ENCODE measurements at regions not wholly inside any gene's neighbourhood (a gene's known extent, or its start where the extent isn't known, plus 50 kb on each side); places are given as distances from the start of the nearest gene placed in this dataset.

DNA sequence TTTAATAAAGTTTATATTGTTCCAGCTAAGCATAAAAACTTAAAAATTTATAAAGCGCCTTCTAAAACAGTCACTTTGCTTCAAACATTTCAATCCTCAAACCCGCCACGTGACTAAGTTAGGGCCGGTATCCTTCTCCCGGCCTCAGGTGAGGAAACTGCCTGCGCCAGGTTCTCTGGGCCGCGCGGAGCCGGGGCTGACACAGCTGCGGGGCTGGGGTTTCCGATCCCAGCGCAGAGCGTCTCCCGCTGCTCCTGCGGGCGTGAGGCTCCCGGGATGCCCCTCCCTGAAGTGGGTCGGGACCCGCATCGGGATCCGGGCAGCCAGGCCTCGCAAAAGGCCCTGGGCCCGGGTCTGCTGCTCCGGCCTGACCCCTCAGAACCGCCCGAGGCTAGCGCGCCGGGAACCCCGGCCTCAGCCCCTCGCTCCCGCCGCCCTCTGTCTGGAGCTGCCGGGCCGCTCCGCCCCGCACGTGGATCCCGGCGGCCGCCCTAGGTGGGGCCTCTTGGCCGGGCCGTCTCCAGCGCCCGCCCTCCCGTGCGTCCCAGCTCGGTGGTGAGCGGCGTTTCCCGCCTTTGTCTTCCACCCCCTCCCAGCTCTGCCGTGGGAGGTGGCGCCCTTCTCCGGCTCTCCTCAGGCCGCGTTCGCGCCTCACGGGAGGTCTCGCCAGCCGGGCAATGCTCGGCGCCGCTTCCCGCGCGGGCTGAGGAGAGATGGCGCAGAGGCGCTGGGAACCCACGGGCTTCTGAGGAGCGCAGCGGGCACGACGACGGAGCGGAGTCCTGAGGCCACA, 267.9 kb downstream of the DLL1 start:
- intact Hi-C loops (cut with micrococcal nuclease), result no loop called here

DNA sequence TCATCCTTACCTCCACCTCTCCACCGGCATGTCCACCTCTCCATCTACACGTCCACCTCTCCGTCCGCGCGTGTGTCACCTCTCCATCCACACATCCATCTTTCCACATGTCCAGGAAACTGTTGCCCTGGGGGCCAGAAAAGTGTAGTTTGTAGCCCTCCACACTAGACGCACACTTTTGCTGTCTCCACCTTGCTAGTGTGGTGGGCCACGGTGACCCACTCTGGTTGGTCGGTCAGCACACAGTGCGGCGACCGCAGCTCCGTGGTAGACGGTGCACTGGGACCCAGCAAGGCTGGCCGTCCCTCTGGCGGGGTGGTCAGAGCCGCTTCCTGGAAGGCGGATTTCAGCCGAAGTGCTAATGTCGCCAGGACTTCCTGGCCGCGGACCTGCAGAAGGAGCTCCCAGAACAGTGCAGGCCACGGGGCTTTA, 268.6 kb downstream of the DLL1 start:
- intact Hi-C loops (cut with micrococcal nuclease), result no loop called here

DNA sequence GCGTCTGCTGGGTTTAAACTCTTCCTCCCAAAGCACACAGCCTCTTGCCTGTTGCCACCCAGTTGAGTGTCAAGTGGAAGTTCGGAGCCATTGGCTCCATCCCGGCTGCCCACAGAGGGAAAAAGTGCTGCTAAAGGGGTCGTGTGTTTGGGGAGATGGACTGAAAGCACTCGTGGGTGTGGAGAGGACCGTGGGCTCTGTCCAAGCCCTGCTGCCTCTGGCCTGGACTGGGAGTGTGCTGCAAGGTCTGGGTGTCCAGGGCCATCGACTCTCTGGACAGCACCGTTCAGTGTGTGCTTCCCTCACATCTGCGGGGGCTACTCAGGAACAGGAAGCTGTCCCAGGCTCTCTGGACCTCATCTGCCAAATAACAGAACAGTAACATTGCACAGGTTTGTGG, 269.3 kb downstream of the DLL1 start:
- intact Hi-C loops (cut with micrococcal nuclease), result no loop called here

DNA sequence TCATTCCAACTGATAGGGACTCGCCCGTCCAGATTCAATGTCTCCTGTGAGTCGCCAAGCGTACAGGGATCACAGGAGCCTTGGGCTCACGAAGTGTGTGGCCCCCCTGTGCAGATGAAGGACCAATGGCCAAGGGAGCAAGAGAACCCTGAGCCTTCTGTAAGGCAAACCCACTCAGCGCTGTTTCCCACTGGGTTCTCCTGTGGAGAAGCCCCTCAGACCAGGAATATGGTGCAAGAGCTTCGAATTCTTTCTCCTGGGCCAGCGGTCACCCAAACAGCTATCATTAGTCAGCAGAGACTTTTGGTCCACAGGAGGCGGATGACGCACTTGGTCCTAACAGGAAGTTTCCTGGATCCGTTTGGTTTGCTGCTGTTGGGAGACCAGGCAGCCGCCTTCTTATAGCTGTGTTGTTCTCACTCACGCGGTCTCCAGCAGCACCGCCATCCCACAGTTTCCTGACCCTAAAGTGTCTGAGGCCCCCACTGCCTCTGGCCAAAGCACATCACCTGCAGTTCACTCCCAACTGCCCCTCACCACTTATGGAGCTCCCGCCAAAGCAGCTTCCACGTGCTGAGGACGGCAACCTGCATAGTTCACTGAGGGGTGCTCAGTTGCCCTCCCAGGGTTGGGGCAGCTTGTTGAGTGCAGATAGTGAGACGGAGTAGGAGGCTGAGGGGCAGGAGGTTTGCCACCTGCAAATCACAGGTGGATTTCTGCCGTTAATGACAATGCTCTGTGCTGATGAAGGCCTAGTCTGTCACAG, 268.6 kb downstream of the ERMARD start:
- intact Hi-C loops (cut with micrococcal nuclease), result no loop called here

DNA sequence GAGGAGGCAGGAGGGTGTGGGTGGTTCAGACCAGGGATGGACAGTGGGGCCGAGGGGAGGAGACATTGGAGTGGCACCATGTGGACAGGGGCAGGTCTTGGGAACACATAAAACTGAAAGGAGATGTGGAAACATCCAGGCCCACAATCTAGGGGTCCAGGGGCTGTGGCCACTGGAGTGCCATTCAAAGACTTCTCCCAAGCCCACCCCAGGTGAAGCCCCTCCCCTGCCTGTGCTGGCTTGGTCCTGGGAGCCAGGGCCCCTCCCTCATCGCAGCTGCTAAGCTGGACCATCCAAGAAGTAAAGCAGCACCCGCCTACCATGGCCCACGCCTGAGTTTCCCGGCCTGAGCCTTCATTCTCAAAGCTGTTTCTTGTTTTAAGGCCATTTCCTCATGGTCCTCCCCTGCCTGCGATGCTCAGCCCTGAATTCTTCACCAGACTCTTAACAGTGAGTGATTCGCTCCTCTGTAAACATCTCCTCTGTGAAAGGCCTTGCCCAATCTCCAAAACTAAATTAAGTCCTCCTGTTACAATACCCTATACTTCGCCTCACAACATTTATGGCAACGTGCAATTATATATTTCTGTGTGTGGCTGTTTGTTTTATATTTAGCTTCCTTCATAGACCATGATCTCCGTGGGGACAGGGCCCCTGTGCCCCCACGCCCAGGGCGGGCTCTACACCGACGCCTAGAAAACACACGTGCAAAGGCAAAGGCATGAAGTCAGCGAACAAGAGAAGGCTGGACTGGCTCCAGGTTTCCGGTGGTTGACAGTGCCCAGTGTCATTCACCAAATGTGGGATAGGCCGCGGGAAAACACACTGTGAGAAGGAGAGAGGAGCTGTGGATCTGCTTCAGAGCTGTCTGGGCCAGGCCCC, 267.8 kb downstream of the ERMARD start:
- intact Hi-C loops (cut with micrococcal nuclease), result no loop called here

DNA sequence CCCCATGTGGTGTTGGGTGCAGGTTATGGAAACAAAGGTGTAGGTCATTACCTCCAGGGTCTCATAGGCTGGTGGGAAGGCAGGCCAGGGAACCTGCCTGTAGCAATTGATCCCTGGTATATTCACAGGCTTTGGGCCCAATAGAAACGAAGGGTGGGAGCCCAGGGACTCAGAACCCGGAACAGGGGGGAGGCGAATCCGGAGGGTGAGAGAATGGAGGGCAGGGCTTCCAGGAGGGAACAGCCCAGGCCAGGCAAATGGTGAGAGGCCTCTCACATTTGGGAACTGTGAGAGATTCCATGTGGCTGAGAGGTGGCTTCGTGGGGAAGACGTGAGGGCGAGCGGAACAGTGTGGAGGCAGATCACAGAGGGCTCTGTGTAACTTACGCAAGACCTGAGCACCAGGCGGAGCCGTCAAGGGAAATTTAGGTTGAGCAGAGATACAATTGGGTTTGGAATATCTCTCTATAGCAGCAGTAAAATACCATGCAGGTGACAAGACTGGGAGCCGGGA, 267.1 kb downstream of the ERMARD start:
- intact Hi-C loops (cut with micrococcal nuclease), result no loop called here

DNA sequence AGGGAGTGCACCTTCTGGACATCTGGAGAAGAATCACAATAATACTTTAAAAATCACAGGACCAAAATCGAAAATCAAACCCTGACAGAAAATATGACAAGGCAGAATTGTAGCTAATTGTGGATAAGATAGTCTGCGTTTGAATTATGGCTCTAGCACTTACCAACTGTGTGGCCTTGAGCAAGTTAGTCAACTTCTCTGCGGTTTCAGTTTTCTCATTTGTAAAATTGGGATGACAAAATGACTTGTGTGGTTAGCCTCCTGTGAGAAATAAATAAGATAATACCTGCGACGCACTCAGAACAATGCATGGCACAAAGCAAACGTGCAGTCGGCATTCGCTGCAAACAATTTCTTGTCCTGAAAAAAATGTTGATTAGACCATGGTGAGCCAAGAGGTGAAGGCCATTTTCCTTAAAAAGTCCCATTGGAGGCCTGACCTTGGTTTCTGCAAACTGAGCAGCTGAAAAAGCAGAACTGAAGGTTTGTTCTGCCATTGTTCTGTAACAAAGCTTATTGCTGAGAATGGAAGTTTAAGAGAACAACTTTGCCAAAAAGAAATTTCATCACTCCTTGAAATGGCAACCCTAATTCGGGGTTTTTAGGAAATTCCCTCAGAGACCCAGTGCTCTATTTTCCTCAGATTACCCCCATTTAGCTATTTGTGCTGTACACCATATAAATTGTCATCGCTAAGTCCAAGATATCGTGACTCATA, 266.3 kb downstream of the ERMARD start:
- intact Hi-C loops (cut with micrococcal nuclease), result no loop called here

DNA sequence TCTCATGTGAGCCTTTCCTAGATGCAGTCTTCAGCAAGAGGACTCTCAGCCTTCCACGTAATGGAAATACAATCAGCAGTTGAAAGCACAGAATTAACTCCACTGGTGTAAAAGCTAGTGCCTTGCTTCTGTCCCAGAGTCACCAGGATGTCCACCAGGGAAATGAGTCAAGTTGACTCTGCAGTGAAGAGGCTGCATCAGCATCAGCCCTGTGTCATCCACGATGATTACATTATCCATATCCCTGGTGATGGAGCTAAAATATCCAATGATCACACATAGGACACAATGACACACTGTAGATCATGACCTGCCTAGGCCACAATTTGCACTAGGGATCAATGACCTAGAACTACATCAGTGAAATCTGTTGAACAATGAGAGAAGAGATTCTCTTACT, 262.4 kb downstream of the ERMARD start:
- intact Hi-C loops (cut with micrococcal nuclease), result no loop called here

DNA sequence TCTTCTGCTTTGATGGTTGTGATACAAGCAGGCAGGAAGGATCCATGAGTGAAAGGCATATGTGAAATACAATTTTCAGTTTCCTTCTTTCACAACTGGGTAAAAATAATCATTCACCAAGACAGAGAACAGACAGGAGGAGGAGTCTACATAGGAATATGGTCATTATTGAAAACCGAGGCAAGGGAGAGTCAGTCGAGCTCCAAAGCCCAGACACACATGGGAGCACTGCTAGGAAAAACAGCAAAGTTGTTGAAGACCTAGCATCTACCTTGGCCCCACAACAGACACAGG, 260.6 kb downstream of the ERMARD start:
- intact Hi-C loops (cut with micrococcal nuclease), result no loop called here

DNA sequence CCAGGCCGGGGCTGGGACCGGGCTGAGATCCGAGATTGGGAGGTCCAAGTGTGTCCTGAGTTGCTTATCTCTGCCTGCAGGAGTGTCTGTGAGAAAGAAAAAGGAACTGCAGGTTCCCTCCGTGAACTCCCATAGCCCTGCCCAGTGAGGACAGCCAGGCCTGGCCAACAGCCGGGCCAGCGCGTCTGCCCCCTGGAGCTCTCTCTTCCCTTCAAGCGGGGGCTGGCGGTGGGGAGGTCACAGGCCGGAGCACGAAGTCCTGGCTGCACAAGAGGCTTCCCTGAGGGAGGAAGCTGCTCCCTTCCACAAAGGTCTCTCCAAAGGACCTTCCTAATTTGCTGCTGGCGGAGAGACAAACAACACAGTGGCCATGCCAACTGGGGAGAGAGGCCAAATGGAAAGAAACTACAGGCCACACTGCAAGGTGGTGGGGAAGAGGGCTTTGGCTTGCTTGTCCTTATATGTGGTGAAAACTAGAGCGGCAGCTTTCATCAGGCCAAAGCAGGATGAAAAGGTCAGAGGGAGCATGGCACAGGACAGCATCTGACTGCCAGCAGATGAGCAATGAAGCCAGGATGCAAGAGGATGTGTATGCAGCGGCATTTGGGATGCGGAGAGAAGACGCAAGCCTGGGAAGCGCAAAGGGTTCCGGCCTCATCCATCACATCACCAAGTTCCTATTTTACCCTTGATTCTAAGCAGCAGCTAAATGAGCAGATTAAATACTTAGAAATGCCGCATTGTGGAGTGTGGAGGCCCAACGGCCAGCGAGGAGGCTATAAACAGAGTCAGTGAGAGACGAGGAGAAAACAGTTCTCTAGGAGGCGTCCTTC, 260.0 kb downstream of the ERMARD start:
- intact Hi-C loops (cut with micrococcal nuclease), result no loop called here

DNA sequence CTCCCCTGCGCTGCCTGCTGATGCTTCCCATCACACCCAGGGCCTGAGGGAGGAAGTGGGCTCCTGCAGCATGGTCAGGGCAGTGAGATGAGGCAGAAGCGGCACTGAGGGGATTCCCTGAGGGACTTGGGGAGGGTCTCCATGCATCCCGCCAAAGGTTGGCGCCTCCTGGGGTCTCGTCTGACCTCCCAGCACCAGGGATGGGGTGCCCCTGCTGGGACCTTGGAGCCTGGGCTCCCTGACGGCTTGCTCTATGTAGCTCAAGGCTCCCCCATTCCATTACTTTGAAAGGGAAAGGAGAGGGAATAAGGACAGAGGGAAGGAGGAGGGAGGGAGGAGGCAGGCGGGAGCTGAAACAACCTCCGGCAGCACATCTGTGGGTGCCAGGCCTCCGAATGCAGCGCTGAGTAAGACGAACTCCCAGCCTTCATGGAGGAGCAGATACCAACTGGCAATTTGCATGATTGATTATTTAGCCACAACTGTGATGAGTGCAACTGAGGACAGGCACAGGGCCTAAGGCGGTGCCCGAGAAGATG, 259.3 kb downstream of the ERMARD start:
- intact Hi-C loops (cut with micrococcal nuclease), result no loop called here

DNA sequence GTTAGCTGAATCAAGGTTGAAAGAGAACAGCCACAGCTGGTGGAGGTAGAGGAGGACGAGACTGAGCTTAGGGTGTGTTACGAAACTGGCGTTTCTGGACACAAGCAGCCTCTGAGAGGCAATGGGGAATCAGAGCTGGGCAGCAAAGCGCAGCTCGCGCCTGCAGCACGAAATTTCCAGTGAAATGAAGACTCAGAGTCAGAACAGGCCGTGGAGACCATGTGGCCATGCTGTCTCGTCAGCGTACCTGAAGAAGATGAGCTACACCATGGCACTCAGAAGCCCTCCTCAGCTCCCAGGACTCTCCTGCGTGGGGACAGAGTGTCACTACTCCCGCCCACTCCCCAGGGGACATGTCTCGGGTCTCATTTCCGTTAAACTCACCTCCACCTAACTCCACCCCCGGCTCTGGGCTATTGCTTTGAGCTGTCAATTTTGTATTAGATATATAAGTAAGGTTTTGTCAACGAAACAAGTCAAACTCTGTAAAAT, 256.9 kb downstream of the ERMARD start:
- intact Hi-C loops (cut with micrococcal nuclease), result no loop called here

DNA sequence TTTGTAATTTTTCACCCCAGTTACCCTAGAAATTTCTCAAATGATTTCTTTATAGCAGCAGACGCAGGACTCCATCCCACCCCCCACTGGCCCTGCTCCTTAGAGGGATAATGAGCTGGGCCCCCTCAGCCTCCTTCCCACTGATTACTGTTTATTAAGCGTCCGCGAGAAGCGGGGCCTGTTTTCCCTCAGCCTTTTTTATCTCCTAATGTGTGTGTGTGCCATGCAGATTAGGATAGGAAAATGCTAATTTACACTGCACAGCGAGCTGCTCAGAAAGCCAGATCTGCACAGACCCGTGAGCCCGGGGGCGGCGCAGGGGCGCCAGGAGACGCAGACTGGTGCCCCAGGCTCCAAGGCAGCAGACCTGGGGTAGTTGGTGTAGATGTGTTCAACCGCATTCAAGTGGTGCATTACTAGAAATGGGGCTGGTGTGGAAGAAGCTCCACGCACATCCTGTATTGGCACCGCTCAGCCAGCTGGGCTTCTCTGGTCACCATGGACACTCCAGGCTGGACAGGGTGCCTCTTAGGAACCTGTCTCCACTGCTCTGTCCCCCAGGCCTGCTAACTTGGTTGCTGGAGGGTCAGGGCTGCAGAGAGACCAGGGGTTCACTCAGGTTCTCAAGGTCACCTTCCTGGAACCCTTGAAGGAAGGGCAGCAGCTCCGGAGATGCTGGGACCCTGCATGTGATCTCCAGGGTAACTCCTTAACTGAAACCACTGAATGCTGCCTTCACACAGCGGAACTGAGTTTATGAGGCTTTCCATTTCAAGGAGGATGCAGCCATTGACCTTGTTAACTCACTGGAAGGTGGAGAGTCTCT, 256.3 kb downstream of the ERMARD start:
- intact Hi-C loops (cut with micrococcal nuclease), result no loop called here

DNA sequence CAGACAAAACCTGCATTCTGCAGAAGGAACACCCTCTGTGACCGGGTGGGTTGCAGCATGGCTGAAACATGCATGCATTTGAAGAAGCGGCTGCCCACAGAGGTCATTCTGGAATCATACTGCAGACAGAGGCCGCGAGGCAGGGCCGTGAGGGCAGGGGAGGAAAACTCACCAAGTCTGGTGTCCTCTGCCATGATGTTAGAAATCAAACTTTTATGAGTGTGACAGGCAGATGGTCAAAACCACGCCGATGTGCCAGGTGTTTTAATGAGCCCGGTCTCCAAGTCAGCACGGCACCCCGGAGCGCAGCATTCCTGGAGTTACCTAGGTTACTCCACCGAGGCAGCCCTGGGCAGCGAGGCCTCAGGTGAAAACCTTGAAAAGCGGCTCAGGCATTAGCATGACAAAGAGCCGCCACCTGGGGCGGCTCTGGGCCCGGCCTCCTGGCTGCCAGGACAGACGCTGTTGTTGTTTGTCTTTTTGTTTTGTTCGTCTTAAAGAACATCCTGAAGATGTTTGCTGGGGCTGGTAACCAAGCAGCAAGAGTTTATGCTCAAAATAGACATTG, 255.6 kb downstream of the ERMARD start:
- intact Hi-C loops (cut with micrococcal nuclease), result no loop called here

DNA sequence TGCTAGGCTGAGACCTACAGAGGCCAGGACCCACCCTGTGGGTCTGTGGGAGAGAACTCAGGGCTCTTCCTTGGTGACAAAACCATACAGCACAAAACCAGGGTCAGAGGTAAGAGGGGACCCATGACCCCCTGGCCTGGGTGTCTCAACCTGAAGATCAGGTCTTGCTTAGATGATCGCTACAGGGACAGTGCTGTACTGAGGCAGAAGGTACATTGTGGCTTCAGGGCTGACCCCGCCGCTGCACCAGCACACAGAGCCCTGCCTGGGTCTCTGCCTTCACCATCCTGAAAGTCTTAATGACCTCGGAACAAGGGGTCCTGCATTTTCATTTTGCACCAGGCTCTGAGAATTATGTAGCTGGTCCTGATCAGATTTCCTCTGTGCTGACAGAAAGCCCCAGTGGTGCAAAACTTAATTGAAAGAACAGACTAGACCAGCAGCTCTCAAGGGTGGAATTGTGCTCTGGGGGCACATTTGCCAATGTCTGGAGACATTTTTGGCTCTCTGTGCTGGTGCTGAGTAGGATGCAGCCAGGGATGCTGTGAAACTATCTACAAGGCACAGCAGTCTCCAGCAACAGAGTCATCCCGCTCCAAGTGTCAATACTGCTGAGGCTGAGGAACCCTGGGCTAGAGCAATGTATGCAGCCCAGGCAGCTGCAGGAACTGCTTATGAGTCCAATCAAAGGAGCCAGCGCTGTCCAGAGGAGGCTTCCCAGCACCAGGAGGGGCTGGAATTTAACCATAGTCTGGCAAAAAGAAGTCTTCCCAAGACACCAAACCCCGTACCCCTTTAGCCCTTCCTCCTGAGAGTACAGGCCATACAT, 254.9 kb downstream of the ERMARD start:
- intact Hi-C loops (cut with micrococcal nuclease), result no loop called here

DNA sequence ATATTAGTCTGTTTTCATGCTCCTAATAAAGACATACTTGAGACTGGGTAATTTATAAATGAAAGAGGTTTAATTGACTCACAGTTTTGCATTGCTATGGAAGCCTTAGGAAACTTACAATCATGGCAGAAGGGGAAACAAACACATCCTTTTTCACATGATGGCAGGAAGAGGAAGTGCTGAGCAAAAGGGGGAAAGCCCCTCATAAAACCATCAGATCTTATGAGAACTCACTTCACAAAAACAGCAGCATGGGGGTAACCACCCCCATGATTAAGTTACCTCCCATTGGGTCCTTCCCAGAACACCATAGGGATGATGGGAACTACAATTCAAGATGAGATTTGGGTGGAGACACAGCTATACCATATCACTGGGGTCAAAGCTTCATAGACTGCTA, 254.2 kb downstream of the ERMARD start:
- intact Hi-C loops (cut with micrococcal nuclease), result no loop called here

DNA sequence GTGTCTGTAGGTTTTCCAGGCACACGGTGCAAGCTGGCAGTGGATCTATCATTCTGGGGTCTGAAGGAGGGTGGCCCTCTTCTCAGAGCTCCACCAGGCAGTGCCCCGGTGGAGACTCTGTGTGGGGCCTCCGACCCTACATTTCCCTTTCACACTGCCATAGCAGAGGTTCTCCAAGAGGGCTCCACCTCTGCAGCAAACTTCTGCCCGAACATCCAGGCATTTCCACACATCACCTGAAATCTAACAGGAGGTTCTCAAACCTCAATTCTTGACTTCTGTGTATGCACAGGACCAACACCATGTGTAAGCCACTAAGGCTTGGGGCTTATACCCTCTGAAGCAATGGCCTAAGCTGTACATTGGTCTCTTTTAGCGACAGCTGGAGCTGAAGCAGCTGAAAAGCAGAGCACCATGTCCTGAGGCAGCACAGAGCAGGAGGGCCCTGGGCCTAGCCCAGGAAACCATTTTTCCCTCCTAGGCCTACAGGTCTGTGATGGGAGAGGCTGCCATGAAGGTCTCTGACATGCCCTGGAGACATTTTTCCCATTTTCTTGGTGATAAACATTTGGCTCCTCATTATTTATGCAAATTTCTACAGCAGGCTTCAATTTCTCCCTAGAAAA, 253.3 kb downstream of the ERMARD start:
- intact Hi-C loops (cut with micrococcal nuclease), result no loop called here
